Activated CD4-positive, alpha-beta T cell treated with anti-CD3 and anti-CD28 coated beads, Interleukin-2, amount 50 U/mL, for 4 hours (primary cell): ENCODE measurements at regions not wholly inside any gene's neighbourhood (a gene's known extent, or its start where the extent isn't known, plus 50 kb on each side); places are given as distances from the start of the nearest gene placed in this dataset.

Experiments
- DNase-seq, 2 experiments: peaks; one replicate each; pipeline ENCODE4 v3.0.0-alpha.2; 2020

DNA sequence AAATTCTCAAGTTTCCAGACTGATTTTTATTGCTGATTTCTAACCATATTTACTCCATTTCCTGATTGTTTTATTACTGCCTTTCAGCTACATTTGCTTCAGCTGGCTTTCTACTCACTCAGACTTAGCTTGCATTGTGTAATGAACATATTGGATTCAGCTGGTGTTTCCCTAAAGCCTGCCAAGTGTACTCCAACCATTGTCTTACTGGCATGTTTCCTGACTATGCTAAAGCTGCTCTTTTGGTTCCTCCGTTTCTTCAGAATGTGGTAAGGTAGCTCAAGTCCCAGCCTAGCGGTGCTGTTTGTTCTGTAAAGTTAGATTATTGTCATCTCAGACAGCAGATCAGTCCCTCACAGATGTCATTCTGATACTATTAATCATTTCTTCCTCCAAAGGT, 53.1 kb upstream of the GLRA2 start:
- DNase-seq: no peak

DNA sequence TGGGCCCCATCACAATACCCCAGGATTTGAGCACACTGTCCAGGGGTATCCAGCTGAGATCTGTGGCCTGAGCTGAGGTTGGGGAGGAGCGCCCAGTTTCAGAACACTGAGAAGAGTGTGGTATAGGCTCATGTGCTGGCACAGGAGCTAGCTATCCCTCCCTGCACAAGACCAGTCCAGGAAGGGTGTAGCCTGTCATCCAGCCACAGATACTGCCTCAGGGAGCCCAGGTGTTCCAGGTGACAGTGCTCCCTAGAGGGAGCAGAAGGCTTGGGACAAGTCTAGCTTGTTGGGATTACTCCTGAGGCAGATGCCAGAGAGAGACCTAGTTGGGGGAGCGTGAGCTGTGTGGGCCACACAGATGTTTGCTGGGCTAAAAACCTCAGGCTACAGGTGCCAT, 79.6 kb upstream of the GLRA2 start:
- no peak for DNase-seq

DNA sequence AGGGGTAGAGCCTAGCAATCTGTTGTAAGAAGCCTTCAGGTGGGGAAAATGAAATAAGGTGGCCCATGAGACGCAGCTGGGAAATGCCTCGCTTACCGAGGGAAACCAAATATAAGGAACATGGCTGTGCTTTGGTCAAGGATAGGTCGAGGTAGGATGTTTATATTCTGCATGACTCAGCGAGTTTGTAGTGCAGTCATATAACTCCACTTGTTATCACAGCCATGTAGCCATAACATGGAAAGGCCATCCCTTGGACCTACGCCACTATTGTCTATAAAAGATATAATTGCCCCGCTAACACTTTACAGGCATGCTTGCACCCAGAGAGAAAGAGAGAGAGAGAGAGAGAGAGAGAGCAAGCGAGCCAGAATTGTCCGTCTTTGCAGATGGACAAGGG, 80.9 kb upstream of the GLRA2 start:
- no peak for DNase-seq

- no peak for DNase-seq
These were observed 89.2 kb upstream of the GLRA2 start for GRCh38 chrX:14440106-14440505.

DNA sequence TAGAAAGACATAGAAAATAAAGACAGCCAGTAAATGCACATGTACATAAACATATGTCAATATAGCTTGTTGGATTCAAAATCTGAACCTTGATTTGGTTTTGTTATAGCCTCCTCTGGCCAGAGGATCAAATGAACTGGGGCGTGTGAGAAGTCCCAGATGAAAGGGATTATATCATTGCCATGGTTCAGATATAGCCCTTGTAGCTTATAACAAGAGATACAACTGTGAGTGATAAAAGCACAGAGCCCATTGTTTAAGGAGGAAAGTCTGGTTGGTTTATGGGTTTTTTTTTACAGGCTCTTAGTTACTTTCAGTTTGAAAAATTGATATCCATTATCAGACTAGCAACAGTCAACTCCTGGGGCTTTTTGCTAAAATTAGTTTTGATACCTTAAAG, 101.7 kb upstream of the GLRA2 start:
- no peak for DNase-seq

DNA sequence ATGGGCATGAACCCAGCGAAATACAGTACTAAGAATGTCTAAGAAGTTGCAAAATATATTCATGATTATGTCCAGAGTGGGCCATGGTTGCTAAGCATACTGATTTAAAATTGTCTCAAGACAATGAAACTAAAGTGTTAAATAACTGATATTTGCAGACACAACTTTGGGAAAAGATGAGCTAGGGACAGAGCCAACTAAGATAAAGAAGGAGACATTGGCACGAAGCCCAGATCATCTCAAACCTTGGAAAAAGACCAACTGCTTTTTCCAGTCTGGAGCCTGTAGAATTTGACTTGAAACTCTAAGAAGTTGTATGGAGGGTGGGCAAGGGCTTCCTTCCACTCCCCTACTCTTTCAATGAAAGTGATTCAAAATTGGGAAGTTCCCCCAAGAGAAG, 108.5 kb upstream of the GLRA2 start:
- DNase-seq: no peak

DNA sequence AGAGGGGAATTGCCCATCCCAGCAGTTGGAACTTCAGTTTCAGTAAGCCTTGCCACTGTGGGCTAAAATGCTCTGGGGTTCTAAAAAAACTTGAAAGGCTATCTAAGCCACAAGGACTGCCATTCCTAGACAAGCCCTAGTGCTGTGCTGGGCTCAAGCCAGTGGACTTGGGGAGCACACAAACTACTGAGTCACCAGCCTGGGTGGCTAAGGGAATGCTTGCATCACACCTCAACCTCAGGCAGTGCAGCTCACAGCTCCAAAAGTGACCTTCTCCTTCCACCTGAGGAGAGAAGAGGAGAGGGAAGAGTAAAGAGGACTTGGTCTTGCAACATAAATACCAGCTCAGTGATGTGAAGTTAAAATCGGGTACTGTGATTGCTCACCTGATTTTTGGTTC, 116.7 kb upstream of the GLRA2 start:
- DNase-seq: no peak

GRCh38 chrX:14411326-14411725, 118.0 kb upstream of the GLRA2 start:
- no peak for DNase-seq

DNA sequence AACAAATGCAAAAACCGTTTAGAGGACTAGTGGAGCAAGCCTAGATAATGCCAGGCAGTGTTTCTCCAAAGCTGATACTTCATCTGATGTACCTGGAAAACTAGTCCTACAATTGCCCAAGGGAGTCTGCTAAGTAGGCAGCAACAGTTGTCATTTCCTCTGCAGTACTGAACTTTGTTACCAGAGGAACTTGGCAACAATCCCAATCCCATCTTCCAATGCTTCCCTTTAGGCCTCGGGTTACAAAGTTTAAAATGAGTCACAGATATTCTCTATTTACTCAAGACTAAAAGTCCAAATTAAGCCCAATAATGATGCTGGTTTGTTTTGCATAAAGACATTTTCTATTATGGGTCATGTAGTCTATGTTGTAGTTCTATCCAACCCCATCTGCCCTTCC, 120.0 kb upstream of the GLRA2 start:
- DNase-seq: no peak

- DNase-seq: no peak
These were observed 123.1 kb upstream of the GLRA2 start for GRCh38 chrX:14406225-14406624.

GRCh38 chrX:14398725-14399124, 130.6 kb upstream of the GLRA2 start:
- DNase-seq: no peak

- no peak for DNase-seq
These were observed 139.7 kb upstream of the GLRA2 start for GRCh38 chrX:14389682-14390081.

DNA sequence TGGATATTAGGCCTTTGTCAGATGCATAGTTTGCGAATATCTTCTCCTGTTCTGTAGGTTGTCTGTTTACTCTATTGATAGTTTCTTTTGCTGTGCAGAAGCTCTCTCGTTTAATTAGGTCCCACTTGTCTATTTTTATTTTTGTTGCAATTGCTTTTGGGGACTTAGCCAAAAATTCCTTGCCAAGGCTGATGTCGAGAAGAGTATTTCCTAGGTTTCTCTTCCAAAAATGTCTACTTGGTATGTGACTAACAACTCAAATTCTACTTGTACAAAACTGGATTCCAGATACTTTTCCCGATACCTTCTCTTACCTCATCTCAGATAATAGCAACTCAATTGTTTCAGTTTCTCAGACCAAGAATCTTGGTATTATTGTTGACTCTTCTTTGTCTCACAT, 142.4 kb upstream of the GLRA2 start:
- no peak for DNase-seq

- no peak for DNase-seq
These were observed 149.3 kb upstream of the GLRA2 start for GRCh38 chrX:14380044-14380443.

DNA sequence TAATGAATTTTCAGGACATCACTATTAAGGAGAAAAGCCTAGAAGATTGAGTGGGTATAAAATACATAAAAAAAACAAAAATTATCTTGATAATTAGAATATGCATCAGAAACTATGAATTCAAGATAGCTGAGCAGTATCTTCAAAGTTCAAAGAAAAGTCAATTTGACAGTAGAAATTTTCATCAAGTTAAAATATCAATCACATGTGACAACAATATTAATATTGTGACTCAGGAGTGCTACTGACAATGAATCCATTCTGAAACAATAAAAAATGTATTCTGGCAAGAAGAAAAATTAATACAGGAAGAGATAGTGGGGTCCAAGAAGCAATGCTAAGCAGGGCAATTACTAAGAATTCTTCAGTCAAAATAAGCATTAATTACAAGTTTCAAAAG, 151.9 kb upstream of the GLRA2 start:
- DNase-seq: no peak

DNA sequence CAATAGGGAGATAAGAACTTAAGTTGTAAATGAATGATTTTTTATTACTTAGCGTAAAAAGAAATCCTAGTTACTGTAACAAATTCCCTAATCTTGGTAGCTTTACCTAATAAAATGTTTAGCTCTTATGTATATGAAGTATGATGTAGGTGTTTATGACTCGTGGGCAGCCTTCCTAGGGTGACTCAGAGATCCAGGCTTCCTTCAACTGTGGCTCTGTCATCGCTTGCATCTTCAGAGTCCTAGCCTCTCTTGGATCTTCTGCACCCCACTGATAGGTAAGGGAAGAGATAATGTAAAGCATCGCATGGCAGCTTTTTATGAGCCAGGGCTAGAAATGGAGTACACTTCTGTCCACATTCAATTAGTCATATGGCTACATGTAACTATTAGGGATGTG, 165.6 kb upstream of the GLRA2 start:
- DNase-seq: no peak

- no peak for DNase-seq
These were observed 166.6 kb upstream of the GLRA2 start for GRCh38 chrX:14362721-14363120.

DNA sequence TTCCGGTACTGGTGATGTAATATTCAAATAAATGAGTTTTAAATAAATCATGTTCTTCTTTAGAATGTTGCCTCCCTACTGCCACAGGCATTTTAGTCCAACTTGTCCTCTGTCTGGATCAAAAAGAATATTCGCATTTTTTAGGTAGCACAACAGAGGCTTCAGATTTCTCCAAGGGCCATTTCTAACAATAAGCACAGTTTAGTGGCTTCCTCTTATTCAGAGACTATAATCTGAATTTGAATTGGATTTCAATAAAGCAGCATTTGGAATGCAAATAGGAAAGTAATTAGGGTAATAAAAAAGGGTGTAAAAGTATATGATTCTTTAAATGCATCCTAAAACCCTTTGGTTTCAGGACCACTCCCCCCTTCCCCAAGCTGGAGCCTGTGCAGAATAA, 167.9 kb upstream of the GLRA2 start:
- no peak for DNase-seq

DNA sequence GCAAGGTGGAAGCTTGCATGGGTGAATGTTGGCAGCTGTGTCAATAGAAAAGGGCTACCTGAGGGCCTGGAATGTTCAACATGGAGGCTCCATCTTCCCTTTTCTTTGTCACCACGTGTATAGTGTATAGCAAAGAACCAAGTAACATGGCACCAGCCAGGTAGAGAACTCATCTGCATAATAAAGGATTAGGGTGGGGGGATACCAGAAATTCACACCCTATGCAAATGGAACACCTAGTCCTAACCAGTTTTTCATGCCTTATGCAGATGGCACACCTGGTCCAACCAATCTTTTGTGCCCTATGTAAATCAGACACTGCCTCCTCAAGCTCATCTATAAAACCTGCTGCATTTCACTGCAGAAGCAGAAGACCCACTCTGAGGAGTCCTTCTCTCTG, 169.6 kb upstream of the GLRA2 start:
- DNase-seq: no peak

DNA sequence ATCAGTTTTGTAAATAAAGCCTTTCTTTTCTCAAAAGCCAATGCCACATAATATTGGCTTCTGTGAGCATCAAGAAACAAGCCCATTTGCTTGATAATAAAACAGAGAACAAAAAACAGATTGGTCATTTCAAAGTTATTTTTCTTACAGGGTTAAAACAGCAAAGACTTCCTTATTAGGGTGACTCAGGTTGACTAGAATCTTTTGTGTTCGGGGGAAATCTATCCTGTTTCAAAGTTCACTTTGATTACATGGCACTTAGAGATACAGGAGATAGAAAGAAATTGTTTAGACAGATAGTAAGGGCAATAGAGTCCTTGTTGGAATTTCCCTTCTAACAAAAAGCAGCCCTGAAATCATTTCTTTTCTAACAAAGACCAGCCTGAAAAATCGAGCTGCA, 170.0 kb upstream of the GLRA2 start:
- no peak for DNase-seq

GRCh38 chrX:14357314-14357713, 172.0 kb upstream of the GLRA2 start:
- DNase-seq: no peak

DNA sequence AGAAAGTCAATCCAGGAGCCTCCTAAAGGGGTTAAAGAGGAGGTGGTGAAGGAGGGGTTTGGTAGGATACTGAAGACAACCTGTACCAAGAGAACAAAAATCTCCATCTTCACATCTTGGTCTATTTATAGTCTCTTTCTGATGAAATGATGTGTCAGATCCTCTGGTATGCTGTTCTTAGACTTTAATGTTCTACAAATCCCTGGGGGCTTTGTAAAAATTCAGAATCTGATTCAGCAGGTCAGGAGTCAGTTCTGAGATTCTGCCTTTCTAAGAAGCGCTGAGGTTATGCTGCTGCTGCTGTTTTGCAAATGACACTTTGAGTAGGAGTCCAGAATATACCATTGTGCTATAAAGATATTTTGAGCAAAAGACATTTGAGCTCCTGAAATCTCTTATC, 172.9 kb upstream of the GLRA2 start:
- no peak for DNase-seq

GRCh38 chrX:14355556-14355955, 173.8 kb upstream of the GLRA2 start:
- DNase-seq: no peak

- DNase-seq: no peak
These were observed 174.8 kb upstream of the GLRA2 start for GRCh38 chrX:14354521-14354920.

GRCh38 chrX:14352511-14352910, 176.8 kb upstream of the GLRA2 start:
- DNase-seq: no peak

DNA sequence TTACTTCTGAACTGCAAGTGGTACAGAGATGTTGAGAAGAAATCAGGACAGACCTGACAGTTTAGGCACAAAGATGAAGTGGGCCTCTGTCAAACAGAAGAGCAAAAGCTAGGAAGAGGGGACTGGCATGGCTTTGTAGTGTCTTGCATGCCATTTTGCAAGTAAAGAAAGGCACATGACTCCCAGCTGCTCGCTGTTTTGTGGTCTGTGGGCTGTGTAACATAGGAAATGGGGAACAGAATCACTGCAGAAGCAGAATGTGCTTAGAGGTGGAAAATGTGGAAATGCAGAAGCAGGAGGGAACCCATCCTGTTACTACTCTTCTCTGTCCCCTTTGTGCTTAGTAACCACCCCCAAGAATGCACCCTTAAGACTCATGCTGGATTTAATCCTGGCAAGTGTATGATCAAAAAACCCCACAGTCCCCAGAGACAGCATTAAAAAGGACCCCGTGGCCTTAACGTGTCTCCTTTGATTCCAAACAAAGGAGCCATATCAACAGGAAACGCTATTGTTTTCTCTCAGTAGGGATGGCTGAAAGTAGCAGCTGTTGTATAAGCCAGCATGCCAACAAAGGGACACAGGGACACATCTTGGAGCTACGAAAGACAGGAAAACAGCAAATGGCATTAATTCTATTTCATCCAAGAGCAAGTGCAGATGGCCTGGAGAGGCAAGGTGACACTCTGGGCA, 177.6 kb upstream of the GLRA2 start:
- DNase-seq: no peak
